ENCODE measurements at regions not wholly inside any gene's neighbourhood (a gene's known extent, or its start where the extent isn't known, plus 50 kb on each side); places are given as distances from the start of the nearest gene placed in this dataset.
"Not testable (repeated sequence)": the region's sequence is repeated elsewhere in the genome, so short reads cannot be mapped to it uniquely, and the experiment has no call there.

DNA sequence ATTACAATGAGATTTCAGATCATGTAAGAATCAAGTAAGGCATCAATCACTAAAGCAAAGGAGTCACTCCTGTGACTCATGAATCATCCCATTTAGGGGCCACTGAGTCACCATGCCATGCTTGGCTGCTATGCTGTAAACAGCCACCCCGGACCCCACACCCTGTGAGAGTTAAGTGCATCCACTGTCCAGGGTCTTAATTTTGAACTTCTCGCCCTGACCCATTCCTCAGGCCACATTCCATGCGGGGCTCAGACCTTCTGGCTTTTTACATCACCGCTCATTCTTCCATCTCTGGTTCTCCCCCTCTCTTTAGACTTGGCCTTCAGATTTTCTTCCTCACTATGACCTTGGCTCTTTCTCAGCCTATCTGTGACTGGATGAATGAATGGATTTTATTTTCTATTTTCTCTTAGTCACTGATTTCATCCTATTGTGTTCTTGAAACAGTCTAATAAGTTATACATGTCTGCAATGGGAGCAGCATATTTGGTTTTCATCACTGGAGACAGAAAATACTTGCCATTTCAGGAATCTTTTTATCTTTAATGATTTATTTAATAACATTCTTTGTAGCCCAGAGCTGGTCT is 239.6 kb downstream of the SKIDA1 start:
- no peak for FAIRE-seq

DNA sequence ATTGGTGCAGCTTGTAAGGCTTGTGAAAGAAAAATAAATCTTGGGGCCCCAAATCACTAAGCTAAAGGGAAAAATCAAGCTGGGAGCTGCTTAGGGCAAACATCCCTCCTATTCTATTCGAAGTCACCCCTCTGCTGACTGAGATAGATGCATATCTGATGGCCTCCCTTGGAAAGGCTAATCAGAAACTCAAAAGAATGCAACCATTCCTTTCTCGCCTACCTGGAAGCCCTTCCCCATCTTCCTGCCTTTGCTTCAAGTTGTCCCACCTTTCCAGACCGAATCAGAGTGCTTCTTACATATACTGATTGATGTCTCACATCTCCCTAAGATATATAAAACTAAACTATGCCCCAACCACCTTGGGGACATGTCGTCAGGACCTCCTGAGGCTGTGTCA is 240.3 kb downstream of the SKIDA1 start:
- FAIRE-seq = no peak

DNA sequence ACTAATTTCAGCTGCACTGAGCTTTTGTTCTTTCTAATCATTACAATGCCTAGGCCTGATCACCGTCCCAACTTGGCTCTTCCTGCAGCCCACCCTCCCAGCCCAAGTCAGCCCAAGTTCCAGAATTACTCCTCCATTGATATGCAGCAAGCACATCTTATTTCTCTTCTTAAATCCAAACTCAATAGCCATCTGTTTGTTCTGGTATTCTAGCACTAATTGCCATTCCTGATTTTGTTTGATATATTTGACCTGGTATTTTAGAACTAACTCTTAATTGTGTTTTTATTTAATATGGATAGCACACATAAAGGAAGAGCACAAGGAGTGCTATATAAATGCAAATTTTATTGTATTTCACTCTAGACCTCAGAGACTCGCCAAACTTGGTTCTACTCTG is 241.2 kb downstream of the SKIDA1 start:
- no peak for FAIRE-seq

- FAIRE-seq = not testable (repeated sequence)
Measured at GRCh38 chr10:21283053-21283452, 242.4 kb downstream of the SKIDA1 start.

- no peak for FAIRE-seq
Measured at GRCh38 chr10:21281765-21282484, 243.6 kb downstream of the SKIDA1 start.

DNA sequence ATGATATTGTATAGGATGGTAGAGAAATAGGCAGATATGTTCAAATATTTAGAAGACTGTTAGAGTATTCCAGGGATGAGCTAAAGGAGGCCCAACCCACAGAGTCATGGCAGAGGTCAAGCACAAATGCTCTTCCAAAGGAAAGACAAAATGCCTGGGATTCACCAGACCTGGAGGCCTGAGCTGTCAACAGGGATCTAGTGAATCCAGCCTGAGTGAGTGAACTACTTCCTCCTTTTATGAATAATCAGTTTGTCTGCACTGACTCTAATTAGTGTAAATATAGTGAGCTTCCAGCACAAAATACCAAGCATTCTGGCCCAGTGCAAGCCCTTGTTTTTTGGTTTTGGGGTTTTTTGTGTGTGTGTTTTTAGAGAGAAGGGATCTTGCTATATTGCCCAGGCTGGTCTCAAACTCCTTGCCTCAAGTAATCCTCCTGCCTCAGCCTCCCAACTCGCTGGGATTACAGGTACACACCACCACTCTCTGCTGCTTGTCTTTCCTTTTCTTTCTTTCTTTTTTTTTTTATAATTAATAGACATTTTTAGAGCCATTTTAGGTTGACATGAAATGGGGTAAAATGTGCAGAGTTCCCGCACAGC is 244.4 kb downstream of the SKIDA1 start:
- no peak for FAIRE-seq

DNA sequence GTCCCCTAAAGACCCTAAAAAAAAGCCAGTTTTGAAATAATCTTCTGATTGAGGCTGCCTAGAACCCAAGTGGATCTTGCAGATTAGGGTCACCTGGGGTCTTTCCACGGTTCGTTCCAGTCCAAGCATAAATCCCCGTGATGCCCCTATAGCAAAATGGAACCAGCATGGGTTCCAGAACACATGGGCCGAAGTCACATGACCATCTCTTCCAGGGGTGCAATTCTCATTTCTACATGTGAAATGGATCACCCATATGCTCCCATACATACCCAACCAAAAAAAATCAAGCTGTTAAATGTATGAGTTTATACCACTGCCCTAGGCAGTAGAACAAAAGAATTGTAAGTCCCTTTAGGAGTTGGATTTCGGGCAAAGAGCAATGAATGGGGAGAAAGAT is 245.4 kb downstream of the SKIDA1 start:
- no peak for FAIRE-seq

GRCh38 chr10:21279217-21279575 is 246.3 kb downstream of the SKIDA1 start:
- FAIRE-seq = no peak

DNA sequence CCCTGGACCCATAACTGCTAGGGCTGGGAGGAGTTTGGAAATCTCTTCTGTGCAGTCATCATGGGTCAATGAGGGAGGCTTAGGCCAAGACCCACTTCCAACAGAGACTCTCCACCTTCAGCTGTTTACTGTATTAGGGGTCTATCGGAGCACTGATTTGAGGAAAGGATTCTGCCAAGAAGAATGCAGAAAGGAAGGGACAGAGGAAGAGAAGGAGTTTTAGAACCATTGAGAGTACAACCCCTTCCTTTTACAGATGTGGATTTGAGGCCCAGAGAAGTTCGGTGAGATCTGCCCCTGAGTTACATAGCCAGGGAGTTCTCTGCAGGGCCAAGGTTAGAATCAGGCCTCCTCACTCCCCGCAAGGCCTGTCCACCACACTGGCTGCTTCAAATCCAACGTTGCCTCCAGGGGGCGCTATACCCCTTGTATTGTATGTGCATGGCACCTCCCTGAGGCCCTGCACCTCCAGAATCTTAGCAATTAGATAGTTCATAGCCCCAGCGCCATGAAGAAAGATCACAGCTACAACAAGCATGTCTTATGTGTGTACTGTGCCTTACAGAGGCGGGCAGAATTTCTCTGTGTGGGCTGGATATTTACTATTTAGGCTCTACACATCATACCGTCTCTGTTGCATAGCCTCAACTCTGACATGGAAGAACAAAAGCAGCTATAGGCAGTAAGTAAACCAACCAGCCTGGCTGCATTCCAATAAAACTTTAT is 246.8 kb downstream of the SKIDA1 start:
- no peak for FAIRE-seq

DNA sequence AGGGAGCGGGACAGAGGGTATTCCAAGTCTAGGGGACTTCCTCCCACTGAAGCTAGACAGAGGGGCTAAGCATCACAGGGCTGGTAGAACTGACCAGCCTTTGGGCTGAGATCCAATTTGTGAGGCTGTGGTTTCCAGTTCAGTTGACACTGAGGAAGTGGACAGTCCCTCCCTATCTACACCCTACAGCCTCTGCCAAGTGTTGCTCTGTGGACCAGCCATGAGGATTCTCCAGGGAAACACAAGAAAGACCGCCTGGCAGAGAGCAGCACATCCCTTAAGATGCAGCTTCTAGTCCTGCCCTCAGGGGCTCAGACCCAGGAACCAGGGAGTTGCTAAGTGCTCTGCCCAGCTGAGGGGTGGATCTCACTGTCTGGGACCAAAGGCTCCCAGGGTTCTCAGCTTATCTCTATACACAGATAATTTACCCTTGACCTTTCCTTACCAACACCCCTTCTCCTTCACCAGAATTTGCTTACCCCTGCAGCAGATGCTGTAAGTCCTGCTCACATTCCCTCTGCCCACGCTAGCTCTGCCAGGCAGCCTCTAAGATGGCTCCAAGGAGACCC is 252.0 kb downstream of the SKIDA1 start:
- no peak for FAIRE-seq

- no peak for FAIRE-seq
Measured at GRCh38 chr10:21272643-21273399, 252.7 kb downstream of the SKIDA1 start.

DNA sequence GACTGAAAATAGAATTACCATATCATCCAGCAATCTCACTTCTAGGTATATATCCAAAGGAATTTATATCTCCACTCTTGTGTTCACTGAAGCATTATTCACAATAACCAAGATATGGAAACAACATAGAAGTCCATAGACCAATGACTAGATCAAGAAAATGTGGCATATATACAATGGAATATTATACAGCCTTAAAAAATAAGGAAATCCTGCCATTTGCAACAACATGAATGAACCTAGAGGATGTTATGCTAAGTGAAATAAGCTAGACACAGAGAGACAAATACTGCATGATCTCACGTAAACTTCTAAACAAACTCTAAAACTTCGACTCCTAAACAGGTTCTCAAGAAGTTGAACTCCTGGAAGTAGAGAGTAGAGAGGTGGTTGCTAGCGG is 254.5 kb downstream of the SKIDA1 start:
- FAIRE-seq = no peak

DNA sequence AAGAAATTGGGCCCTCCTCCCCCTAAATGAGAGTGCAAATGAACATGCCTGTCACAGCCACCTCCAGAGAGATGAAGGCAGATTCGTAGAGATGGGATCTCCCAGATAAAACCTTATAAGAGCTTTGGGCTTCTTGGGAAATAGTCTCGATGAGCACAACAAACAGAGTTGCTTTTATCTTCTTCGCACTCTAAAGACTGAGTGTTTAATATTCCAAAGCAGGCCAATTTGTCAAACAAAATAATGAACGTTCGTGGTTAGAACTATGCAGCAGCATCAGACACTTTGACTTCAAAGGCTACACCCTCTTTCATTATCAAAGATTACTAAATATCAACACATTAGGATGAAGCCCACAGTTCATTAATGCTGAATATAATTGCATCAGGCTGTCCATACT is 256.2 kb downstream of the SKIDA1 start:
- FAIRE-seq = no peak

GRCh38 chr10:21265622-21266021 is 259.9 kb downstream of the SKIDA1 start:
- no peak for FAIRE-seq

- FAIRE-seq = no peak
Measured at GRCh38 chr10:21264271-21264670, 261.2 kb downstream of the SKIDA1 start.

- FAIRE-seq = no peak
Measured at GRCh38 chr10:21263839-21264238, 261.6 kb downstream of the SKIDA1 start.

DNA sequence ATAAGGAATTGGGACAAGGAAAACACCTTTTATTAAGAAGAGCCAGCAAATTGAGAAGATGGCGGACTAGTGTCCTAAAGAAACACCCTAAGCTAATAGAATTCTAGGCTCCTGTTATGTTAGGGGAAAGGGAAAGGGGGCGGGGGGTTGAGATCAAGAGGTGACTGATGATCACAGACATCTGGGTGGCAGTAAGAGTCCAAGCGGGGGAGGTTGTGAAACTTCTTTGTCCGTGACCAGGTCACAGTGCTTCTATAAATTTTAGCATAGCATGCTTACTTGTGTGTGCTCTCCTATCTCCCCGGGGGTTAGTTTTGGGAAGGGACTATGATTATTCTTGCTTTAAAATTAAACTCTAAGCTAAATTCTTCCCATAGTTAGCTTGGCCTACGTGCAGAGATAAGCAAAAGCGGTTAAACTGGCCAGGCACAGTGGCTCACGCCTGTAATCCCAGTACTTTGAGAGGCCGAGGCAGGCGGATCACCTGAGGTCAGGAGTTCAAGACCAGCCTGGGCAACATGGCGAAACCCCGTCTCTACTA is 262.1 kb downstream of the SKIDA1 start:
- FAIRE-seq = no peak

DNA sequence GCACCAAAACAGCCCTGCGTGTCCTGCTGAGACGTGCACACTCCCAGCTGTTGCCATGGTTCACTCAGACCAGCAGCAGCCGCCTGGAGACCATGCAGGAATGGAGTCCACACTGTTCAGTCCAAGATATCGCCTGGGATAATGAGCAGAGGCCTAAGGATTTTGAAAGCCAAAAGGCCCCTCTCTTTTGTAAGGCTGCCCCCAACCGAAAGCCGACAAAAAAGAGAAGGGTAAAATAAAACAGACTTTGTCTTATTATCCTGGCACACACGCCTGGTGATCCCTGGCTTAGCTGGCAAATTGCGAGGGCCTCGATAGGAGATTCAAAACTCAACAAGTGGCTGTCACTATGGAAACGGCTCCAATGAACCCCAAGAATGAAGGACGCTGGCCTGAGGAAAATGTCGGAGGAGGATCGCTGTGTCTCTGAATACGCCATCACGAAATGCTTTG is 263.6 kb downstream of the SKIDA1 start:
- no peak for FAIRE-seq

DNA sequence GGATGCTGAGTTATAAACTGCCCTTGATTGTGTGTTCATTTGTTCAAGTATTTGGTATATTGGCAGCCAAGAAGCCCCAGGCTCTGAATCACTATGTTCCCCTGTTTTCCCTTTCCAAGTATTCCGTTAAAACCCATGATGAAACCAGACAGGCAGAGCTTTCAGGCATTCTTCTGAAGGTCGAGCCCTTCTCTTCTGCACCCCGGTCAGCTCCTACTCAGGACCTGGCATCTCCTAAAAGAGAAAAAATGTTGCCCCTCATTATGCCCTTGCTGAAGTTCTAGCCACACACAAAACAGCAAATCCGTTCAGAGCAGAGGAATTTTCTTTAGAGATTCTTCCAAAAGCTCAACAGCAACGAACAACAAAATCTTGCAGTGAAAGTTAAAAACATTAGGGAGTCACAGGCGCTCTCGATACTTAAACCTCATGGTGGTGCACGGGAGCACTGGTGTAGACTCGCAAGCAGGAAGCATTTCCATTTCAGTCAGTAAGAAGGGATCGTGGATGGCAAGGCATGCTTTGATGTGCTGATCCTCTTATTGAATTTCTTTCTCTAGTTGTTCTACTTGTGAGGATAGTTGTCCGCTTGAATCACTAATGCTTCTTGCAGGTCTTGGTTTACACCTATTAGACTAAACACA is 264.9 kb downstream of the SKIDA1 start:
- FAIRE-seq = no peak

- no peak for FAIRE-seq
Measured at GRCh38 chr10:21260066-21260465, 265.4 kb downstream of the SKIDA1 start.

- FAIRE-seq = no peak
Measured at GRCh38 chr10:21257919-21258318, 267.6 kb downstream of the SKIDA1 start.

GRCh38 chr10:21257191-21257590 is 268.3 kb downstream of the SKIDA1 start:
- FAIRE-seq = no peak

All from islet of Langerhans (tissue), 1 donor.